Neuron (in vitro differentiated cells): ENCODE measurements at regions not wholly inside any gene's neighbourhood (a gene's known extent, or its start where the extent isn't known, plus 50 kb on each side); places are given as distances from the start of the nearest gene placed in this dataset.

Experiments
- H2AFZ ChIP-seq: one replicate; pipeline ENCODE4 v1.6.1; 2013; ENCODE audit warnings: low read depth, mild to moderate bottlenecking, inconsistent platforms, low read length, moderate library complexity
- H3K27me3 ChIP-seq: one replicate; pipeline ENCODE4 v1.6.1; 2013; ENCODE audit warnings: low read length; ENCODE audit not compliant: insufficient read depth
- H3K36me3 ChIP-seq: one replicate; pipeline ENCODE4 v1.6.1; 2013; ENCODE audit warnings: low read length; ENCODE audit not compliant: insufficient read depth
- H3K4me1 ChIP-seq: one replicate; pipeline ENCODE4 v1.6.1; 2013; ENCODE audit warnings: low read length; ENCODE audit not compliant: insufficient read depth
- H3K4me3 ChIP-seq: 2 replicates; pipeline ENCODE4 v1.5.1; 2013; ENCODE audit warnings: mild to moderate bottlenecking, low read length, moderate library complexity
- H3K9me3 ChIP-seq: one replicate; pipeline ENCODE4 v1.6.1; 2013; ENCODE audit warnings: low read length

DNA sequence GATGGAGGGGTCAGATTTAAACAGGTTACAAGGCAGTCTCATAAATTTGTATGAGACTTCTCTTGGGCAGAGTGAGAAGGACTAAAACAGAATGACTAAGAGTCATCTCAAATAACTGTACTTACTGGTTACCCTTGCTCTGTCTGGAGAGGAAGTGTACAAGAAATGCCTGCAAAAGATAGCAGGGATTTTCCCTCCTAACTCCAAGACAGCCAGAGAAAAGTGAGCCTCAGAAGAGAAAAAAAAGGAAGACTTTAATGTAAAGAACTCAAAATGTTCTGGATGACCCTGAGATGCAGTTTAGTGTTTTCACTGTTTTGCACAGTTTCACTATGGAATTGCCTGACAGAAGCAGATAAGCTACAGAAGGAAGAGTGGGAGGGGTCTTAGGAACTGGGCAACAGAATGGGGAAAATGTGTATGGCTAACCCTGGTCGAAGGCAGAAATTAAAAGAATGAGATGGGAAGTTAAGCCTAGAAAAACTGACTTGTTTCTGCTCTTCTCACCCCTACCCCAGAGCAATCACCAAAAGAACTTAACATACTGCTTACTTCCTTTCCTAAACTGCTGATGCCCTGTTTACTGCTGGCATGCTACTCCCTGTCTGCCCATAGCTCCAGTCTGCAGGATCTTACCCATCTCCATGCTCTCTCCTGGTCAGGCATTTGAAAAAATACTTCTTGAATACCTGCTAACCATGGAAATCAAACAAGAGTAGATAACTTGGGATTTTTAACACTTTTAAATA is 98.1 kb upstream of the MARCKS start:
- H3K4me1 ChIP-seq, result no peaks in the 10 kb centered on the region
- no peaks in the 10 kb centered on the region for H3K27me3 ChIP-seq
- peaks cover 2% of the 10 kb centered on the region for H3K9me3 ChIP-seq
- no peak overlapping the region for H2AFZ ChIP-seq
- no peak overlapping the region for H3K4me3 ChIP-seq
- H3K36me3 ChIP-seq, result no peaks in the 10 kb centered on the region

DNA sequence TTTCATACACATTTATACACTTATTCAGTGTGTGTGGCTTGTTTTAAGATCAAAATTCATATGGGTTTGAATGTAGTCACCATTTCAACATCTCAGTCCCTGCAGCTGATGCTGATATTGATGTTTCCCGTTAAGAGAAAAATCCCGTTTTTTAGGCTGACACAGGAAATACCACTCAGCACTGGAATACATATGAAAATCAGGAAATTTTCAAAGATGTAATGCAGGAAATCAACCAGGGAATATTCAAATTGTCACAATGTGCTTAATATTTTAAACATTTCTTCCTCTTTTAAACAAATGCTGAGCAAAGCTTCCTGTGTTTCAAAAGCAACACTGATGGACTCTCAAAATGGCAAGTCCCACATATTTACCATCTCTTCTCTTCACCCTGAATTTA is 94.5 kb upstream of the MARCKS start:
- Histone ChIP-seq H3K4me1 (peaks cover 5% of the 10 kb centered on the region), H3K36me3 (no peaks in the 10 kb centered on the region), H2AFZ (peak overlapping the region; percentile 23), H3K27me3 (no peaks in the 10 kb centered on the region), H3K9me3 (no peaks in the 10 kb centered on the region), H3K4me3 (no peak overlapping the region)

DNA sequence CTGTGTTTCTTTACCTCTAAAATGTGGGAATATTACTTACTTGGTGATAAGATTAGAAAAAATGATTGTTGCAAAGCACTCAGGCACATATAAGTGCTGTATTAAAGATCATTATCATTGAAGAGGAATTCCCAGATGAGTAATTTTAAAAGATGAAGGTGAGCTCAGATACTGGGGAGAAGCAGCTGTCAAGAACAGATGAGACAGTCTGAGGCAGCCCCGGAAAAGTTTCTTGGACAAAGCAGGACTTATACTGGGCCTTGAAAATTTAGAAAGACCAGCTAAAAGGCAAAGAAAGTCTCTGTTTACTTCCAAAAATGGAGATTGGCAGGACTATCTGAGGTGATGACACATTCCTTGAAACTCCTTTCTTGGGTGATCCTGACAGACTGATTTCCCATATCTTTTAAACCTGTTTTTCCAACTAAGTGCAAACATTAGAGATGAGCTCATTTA is 93.8 kb upstream of the MARCKS start:
- no peaks in the 10 kb centered on the region for H3K36me3 ChIP-seq
- no peak overlapping the region for H3K4me3 ChIP-seq
- H3K27me3 ChIP-seq, result no peaks in the 10 kb centered on the region
- H2AFZ ChIP-seq, result peak overlapping the region; percentile 23
- H3K4me1 ChIP-seq, result peaks cover 5% of the 10 kb centered on the region
- H3K9me3 ChIP-seq, result no peaks in the 10 kb centered on the region

DNA sequence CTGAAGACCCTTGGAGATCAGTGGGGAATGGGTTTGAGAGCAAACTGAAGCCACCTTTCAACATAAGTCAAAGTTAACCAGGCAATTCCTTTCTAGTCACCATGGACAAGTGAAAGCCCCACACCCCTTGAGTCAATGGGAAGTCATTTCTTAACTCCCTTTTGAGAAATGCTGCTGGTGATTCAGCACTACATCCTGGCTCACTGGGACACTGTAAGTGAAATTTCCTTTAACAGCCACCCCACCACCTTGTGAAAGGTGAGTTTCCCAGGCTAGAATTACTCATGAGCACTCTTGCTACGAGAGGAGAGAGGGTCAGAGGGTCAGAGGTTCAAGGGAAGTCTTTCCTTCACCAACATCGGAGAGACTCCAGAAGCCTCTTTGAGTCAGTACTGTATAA is 93.3 kb upstream of the MARCKS start:
- Histone ChIP-seq H3K4me3 (no peak overlapping the region), H2AFZ (no peak overlapping the region), H3K27me3 (no peaks in the 10 kb centered on the region), H3K4me1 (peaks cover 5% of the 10 kb centered on the region), H3K9me3 (no peaks in the 10 kb centered on the region), H3K36me3 (no peaks in the 10 kb centered on the region)

DNA sequence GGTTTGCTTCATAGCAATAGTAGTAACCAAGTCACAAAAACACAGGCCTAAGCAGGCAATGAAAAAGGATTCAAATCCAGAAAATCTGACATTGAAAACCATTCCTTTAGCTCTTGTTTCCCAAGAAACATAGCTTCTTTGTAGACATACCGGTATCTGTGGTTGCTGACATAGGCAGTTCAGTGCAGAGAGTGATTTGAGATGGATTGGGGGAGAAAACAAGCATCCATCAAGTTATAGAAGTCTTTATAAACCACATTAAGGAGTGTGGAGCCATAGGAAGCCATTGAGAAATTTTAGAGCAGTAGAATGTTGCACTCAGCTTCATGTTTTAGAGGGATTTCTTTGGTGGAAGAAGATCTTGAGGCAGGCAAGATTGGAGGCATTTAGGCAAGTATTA is 91.2 kb upstream of the MARCKS start:
- Histone ChIP-seq H3K9me3 (no peaks in the 10 kb centered on the region), H3K4me1 (peaks cover 5% of the 10 kb centered on the region), H3K4me3 (no peak overlapping the region), H2AFZ (peak overlapping the region; percentile 73), H3K27me3 (no peaks in the 10 kb centered on the region), H3K36me3 (no peaks in the 10 kb centered on the region)

DNA sequence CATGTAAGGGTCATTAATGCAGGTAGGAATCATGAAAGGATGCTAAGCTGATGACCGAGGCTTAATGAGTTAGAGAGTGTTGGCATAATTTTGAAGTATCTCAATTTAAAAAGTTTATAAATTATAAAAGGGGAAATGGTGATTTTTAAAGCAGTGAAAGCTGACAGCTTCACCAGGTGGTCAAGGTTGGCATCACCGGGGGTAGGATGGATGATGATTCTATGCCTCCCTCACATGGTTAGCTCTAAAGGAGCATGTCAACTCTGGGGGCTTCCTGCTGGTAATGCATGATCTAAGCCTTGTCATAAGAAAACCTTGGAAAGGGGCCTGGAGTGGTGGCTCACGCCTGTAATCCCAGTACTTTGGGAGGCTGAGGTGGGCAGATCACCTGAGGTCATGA is 89.2 kb upstream of the MARCKS start:
- peaks cover 5% of the 10 kb centered on the region for H3K4me1 ChIP-seq
- no peak overlapping the region for H2AFZ ChIP-seq
- no peaks in the 10 kb centered on the region for H3K27me3 ChIP-seq
- H3K9me3 ChIP-seq, result no peaks in the 10 kb centered on the region
- no peaks in the 10 kb centered on the region for H3K36me3 ChIP-seq
- H3K4me3 ChIP-seq, result no peak overlapping the region

- H3K4me3 ChIP-seq, result no peak overlapping the region
- no peaks in the 10 kb centered on the region for H3K27me3 ChIP-seq
- no peaks in the 10 kb centered on the region for H3K9me3 ChIP-seq
- H2AFZ ChIP-seq, result no peak overlapping the region
- H3K36me3 ChIP-seq, result no peaks in the 10 kb centered on the region
- peaks cover 8% of the 10 kb centered on the region for H3K4me1 ChIP-seq
Observed at GRCh38 chr6:113772961-113773360, 84.2 kb upstream of the MARCKS start.

DNA sequence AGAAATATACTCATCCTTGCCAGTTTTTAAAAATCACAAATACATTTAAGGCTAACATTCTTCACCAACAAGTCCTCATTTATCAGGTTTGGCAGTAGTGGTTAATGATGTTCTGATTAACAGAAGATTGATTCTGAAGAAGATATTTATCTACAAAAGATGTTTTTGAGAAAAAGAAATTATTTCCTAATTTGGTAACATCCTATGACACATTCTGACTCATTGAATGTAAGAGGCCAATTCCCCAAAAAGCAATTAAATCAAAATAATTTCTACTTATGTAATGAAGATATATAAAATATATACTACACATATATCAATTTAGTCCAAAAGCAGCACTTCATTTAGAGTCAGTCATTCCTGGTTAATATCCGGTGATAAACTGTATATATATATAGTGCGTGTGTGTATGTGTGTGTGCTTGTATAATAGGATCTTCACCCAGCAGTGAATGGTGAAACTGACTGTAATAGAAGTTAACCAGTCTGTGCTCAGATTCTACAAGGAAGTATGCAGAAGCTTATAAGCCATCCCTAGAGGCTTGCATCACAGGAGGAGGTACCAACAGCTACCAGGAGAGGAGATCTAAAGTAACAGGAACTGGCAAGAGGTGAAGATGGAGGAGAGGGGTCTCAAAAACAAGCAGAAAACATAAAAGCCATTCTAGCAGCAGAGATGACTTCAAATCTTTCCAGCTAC is 82.9 kb upstream of the MARCKS start:
- no peaks in the 10 kb centered on the region for H3K9me3 ChIP-seq
- no peak overlapping the region for H3K4me3 ChIP-seq
- H3K36me3 ChIP-seq, result no peaks in the 10 kb centered on the region
- H2AFZ ChIP-seq, result no peak overlapping the region
- no peaks in the 10 kb centered on the region for H3K27me3 ChIP-seq
- H3K4me1 ChIP-seq, result peaks cover 8% of the 10 kb centered on the region

DNA sequence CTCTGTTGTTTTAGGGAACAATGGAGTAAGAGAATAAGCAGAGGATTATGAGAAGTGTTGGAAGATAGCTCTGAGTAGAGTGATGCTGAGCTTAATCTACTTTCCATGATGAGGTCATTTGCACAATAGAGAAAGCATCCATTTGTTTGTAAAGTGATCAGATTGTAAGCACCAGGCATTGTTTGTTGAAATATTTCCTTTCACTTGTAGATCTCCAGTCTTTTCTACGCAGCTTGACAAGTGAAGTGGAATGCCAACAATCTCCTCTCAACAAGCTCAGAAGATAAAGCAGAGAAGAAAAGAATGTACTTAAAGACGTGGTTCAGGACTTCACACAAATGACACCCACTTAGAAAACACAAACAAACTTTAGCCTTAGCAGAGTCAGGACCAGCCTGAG is 80.1 kb upstream of the MARCKS start:
- Histone ChIP-seq H3K4me1 (peaks cover 8% of the 10 kb centered on the region), H3K27me3 (no peaks in the 10 kb centered on the region)

GRCh38 chr6:113777601-113778000 is 79.5 kb upstream of the MARCKS start:
- H3K9me3 ChIP-seq, result no peaks in the 10 kb centered on the region
- peaks cover 8% of the 10 kb centered on the region for H3K4me1 ChIP-seq
- no peak overlapping the region for H3K4me3 ChIP-seq
- no peaks in the 10 kb centered on the region for H3K36me3 ChIP-seq
- H2AFZ ChIP-seq, result no peak overlapping the region
- no peaks in the 10 kb centered on the region for H3K27me3 ChIP-seq

More for the DNA sequence above, 80.1 kb upstream of the MARCKS start:
- Histone ChIP-seq H3K36me3 (no peaks in the 10 kb centered on the region), H2AFZ (peak overlapping the region; percentile 8), H3K9me3 (no peaks in the 10 kb centered on the region), H3K4me3 (no peak overlapping the region)

- Histone ChIP-seq H3K27me3 (no peaks in the 10 kb centered on the region), H3K4me3 (no peak overlapping the region), H3K4me1 (peaks cover 11% of the 10 kb centered on the region), H2AFZ (no peak overlapping the region), H3K36me3 (no peaks in the 10 kb centered on the region), H3K9me3 (no peaks in the 10 kb centered on the region)
Observed at GRCh38 chr6:113779656-113780055, 77.5 kb upstream of the MARCKS start.

GRCh38 chr6:113782636-113783035 is 74.5 kb upstream of the MARCKS start:
- no peaks in the 10 kb centered on the region for H3K9me3 ChIP-seq
- no peaks in the 10 kb centered on the region for H3K27me3 ChIP-seq
- no peaks in the 10 kb centered on the region for H3K36me3 ChIP-seq
- no peak overlapping the region for H3K4me3 ChIP-seq
- H2AFZ ChIP-seq, result no peak overlapping the region
- H3K4me1 ChIP-seq, result peaks cover 3% of the 10 kb centered on the region

DNA sequence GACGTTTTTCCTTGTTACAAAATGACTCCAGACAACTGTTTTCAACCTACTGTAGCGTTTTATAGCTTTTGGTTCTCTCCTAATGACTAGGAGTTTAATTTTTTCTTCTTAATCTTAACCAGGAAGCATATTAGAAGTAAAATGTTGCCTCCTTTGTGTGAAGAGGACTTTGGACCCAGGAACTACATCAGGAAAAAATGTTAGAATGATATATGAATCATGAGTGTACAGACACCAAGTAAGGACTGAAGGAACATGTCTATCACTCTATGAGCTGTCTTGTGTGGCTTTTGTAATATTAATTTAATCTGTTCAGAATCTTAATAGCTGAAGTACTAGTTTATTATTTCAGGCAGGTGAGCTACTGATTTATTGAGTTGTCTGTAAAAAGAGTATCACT is 71.0 kb upstream of the MARCKS start:
- Histone ChIP-seq H3K27me3 (no peaks in the 10 kb centered on the region), H3K9me3 (no peaks in the 10 kb centered on the region), H3K36me3 (no peaks in the 10 kb centered on the region), H3K4me1 (peaks cover 3% of the 10 kb centered on the region), H3K4me3 (no peak overlapping the region), H2AFZ (no peak overlapping the region)
